DND-41 (cell line): ENCODE measurements at regions not wholly inside any gene's neighbourhood (a gene's known extent, or its start where the extent isn't known, plus 50 kb on each side); places are given as distances from the start of the nearest gene placed in this dataset.

Experiments used
- ATAC-seq: fragments of 200-7000 bp; cut with Tn5 transposase; 3 replicates; pipeline ENCODE4 v1.9.1; 2021; ENCODE audit warnings: low read depth; ENCODE audit not compliant: insufficient read depth
- DNase-seq: peaks from one replicate; pipeline ENCODE4 v3.0.0-alpha.2; 2020
- H2AFZ ChIP-seq: 2 replicates; pipeline ENCODE4 v1.6.0; 2012; ENCODE audit warnings: low read depth, low read length
- H3K27ac ChIP-seq: 2 replicates; pipeline ENCODE4 v1.5.1; 2012; ENCODE audit warnings: low read length, inconsistent platforms
- H3K27me3 ChIP-seq: fragments of 200-600 bp; sonication (generic); 2 replicates; pipeline ENCODE4 v1.6.0; 2012; ENCODE audit warnings: low read length, mild to moderate bottlenecking, inconsistent platforms; ENCODE audit not compliant: insufficient read depth, poor library complexity
- H3K36me3 ChIP-seq: 2 replicates; pipeline ENCODE4 v1.5.1; 2012; ENCODE audit warnings: low read length, inconsistent platforms; ENCODE audit not compliant: insufficient read depth
- H3K4me1 ChIP-seq: 2 replicates; pipeline ENCODE4 v1.5.1; 2012; ENCODE audit warnings: mild to moderate bottlenecking, low read length; ENCODE audit not compliant: insufficient read depth
- H3K4me2 ChIP-seq: 2 replicates; pipeline ENCODE4 v1.6.0; 2012; ENCODE audit warnings: mild to moderate bottlenecking, moderate library complexity, low read length, inconsistent platforms; ENCODE audit not compliant: insufficient read depth
- H3K4me3 ChIP-seq, 2 experiments: fragments of 200-600 bp in 1 of 2; shearing (Covaris generic) in 1 of 2; 2 replicates each; pipeline ENCODE4 v1.5.1; 2012 to 2016; ENCODE audit warnings: inconsistent platforms in 2 of 2, low read length in 2 of 2, mild to moderate bottlenecking in 2 of 2, low read depth in 1 of 2, moderate library complexity in 1 of 2
- H3K79me2 ChIP-seq: 2 replicates; pipeline ENCODE4 v1.6.0; 2012; ENCODE audit warnings: low read length, inconsistent platforms; ENCODE audit not compliant: insufficient read depth
- H3K9ac ChIP-seq: 2 replicates; pipeline ENCODE4 v1.6.0; 2012; ENCODE audit warnings: low read depth, mild to moderate bottlenecking, inconsistent platforms, low read length, moderate library complexity
- H3K9me3 ChIP-seq: 2 replicates; pipeline ENCODE4 v1.5.1; 2012; ENCODE audit warnings: low read length, moderate library complexity, mild to moderate bottlenecking, inconsistent platforms; ENCODE audit not compliant: insufficient read depth, severe bottlenecking
- H4K20me1 ChIP-seq: 2 replicates; pipeline ENCODE4 v1.6.0; 2012; ENCODE audit warnings: low read length; ENCODE audit not compliant: insufficient read depth
- EZH2 ChIP-seq: IDR thresholded peaks from 3 replicates; pipeline ENCODE4 v1.6.1; 2012; ENCODE audit warnings: borderline replicate concordance, low read depth, mild to moderate bottlenecking, moderate library complexity, low read length, inconsistent platforms; ENCODE audit not compliant: severe bottlenecking
- TF ChIP-seq, protein P1 (sequence below): IDR thresholded peaks from 2 replicates; pipeline ENCODE4 v1.5.1; 2012; ENCODE audit warnings: borderline replicate concordance, low read length, moderate library complexity, mild to moderate bottlenecking; ENCODE audit not compliant: poor library complexity, severe bottlenecking; ENCODE audit errors: extremely low read depth

DNA sequence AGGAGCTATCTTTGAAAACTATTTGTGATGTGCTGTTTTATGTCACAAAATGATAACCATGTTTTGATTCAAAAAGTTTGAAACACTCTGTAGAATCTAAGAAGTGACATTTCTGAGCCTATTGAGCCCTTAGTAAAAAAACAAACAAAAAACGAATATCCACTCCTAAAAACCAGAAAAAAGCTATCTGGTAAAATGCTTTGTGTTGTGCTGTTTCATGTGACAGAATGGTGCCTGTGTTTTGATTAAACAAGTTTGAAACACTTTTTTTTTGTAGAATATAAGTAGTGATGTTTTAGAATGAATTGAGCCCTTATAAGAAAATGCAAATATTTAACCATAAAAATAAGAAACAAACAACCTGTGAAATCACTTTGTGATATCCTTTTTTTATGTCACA lies 105.2 kb upstream of the VPREB1 start:
- TF ChIP-seq, protein P1, sequence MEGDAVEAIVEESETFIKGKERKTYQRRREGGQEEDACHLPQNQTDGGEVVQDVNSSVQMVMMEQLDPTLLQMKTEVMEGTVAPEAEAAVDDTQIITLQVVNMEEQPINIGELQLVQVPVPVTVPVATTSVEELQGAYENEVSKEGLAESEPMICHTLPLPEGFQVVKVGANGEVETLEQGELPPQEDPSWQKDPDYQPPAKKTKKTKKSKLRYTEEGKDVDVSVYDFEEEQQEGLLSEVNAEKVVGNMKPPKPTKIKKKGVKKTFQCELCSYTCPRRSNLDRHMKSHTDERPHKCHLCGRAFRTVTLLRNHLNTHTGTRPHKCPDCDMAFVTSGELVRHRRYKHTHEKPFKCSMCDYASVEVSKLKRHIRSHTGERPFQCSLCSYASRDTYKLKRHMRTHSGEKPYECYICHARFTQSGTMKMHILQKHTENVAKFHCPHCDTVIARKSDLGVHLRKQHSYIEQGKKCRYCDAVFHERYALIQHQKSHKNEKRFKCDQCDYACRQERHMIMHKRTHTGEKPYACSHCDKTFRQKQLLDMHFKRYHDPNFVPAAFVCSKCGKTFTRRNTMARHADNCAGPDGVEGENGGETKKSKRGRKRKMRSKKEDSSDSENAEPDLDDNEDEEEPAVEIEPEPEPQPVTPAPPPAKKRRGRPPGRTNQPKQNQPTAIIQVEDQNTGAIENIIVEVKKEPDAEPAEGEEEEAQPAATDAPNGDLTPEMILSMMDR, result no peak
- TF ChIP-seq EZH2, result no peak

DNA sequence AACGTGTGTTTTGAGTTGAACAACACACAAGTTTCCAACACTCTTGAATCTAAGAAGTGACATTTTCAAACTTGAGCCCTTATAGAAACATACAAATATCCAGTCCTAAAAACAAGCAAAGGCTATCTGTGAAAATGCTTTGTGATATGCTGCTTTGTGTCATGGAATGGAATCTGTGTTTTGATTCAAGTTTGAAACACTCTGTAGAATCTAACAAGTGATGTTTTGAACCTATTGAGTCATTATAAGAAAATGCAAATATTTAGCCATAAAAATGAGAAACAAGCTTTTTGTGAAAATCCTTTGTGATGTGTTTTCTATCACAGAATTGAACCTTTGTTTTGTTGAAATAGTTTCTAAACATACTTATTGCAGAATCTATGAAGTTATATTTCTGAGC lies 105.7 kb upstream of the VPREB1 start:
- Histone ChIP-seq H3K4me3 (no peak overlapping the region), H3K9ac (no peak overlapping the region), H3K4me1 (no peaks in the 10 kb centered on the region), H4K20me1 (no peaks in the 10 kb centered on the region), H3K79me2 (no peaks in the 10 kb centered on the region), H3K9me3 (no peaks in the 10 kb centered on the region), H3K27me3 (peaks cover 32% of the 10 kb centered on the region), H3K27ac (no peak overlapping the region), H3K4me2 (no peak overlapping the region), H2AFZ (no peak overlapping the region), H3K36me3 (no peaks in the 10 kb centered on the region)
- ATAC-seq, result no peak
- TF ChIP-seq, protein P1, result no peak
- no peak for TF ChIP-seq EZH2
- DNase-seq, result no peak

More for the DNA sequence above, 105.2 kb upstream of the VPREB1 start:
- Histone ChIP-seq H3K36me3 (no peaks in the 10 kb centered on the region), H3K27ac (no peak overlapping the region), H3K27me3 (peaks cover 31% of the 10 kb centered on the region), H3K4me1 (no peaks in the 10 kb centered on the region), H3K4me3 (no peak overlapping the region), H3K79me2 (no peaks in the 10 kb centered on the region), H3K9me3 (no peaks in the 10 kb centered on the region), H4K20me1 (no peaks in the 10 kb centered on the region), H3K9ac (no peak overlapping the region), H2AFZ (no peak overlapping the region), H3K4me2 (no peak overlapping the region)
- DNase-seq (no peak), ATAC-seq (no peak)

DNA sequence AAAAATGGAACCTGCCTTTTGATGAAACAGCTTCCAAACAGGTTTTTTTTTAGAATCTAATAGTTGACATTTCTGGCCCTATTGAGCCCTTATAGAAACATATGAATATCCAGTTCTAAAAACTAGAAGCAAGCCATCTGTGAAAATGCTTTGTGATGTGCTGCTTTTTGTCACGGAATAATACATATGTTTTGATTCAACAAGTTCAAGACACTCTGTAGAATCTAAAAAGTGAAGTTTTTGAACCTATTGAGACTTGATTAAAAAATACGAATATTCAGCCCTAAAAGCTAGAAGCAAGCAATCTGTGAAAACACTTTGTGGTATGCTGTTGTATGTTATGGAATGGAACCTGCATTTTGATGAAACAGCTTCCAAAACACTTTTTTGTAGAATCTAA lies 106.7 kb upstream of the VPREB1 start:
- no peak overlapping the region for H2AFZ ChIP-seq
- no peaks in the 10 kb centered on the region for H4K20me1 ChIP-seq
- H3K9ac ChIP-seq, result no peak overlapping the region
- H3K27ac ChIP-seq, result no peak overlapping the region
- ATAC-seq, result no peak
- H3K4me2 ChIP-seq, result no peak overlapping the region
- no peaks in the 10 kb centered on the region for H3K9me3 ChIP-seq
- TF ChIP-seq, protein P1, result no peak
- no peak for TF ChIP-seq EZH2
- H3K36me3 ChIP-seq, result no peaks in the 10 kb centered on the region
- H3K79me2 ChIP-seq, result no peaks in the 10 kb centered on the region
- H3K27me3 ChIP-seq, result peaks cover 32% of the 10 kb centered on the region
- H3K4me1 ChIP-seq, result no peaks in the 10 kb centered on the region
- no peak overlapping the region for H3K4me3 ChIP-seq
- DNase-seq, result no peak

DNA sequence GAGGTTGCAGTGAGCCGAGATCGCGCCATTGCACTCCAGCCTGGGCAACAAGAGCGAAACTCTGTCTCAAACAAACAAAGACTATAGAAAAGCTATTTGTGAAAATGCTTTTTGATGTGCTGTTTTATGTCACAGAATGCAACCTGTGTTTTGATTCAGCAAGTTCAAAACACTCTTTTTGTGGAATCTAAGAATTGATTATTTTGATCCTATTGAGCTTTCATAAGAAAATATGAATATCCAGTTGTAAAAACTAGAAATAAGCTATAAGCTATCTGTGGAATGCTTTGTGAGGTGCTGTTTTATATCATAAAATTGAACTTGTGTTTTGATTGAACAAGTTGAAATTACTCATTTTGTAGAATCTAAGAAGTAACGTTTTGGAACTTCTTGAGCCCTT lies 110.7 kb upstream of the VPREB1 start:
- Histone ChIP-seq H3K4me1 (no peaks in the 10 kb centered on the region), H3K9ac (no peak overlapping the region), H3K27ac (no peak overlapping the region)

More for the DNA sequence above, 110.7 kb upstream of the VPREB1 start:
- ATAC-seq (no peak), DNase-seq (no peak)
- Histone ChIP-seq H3K4me3 (no peak overlapping the region), H3K9me3 (no peaks in the 10 kb centered on the region), H3K27me3 (peaks cover 21% of the 10 kb centered on the region), H3K4me2 (no peak overlapping the region), H3K79me2 (no peaks in the 10 kb centered on the region), H2AFZ (no peak overlapping the region), H3K36me3 (no peaks in the 10 kb centered on the region), H4K20me1 (no peaks in the 10 kb centered on the region)
- TF ChIP-seq EZH2, result no peak
- TF ChIP-seq, protein P1, result no peak
